HCT116 (cell line): ENCODE measurements at regions not wholly inside any gene's neighbourhood (a gene's known extent, or its start where the extent isn't known, plus 50 kb on each side); places are given as distances from the start of the nearest gene placed in this dataset.

Experiments used
- ATAC-seq: fragments of 200-7000 bp; cut with Tn5 transposase; 2 replicates; pipeline ENCODE4 v1.9.1; 2020; ENCODE audit warnings: mild to moderate bottlenecking, moderate library complexity
- BruUV-seq: library from RNA; stranded (reverse); fragments of 400-500 nt; replicated peaks from 2 replicates; lab custom pipeline; 2021; lab: Mats Ljungman, UMichigan
- CTCF ChIA-PET: fragments of 300-600 bp; sonication (Branson Sonifier 250); formaldehyde crosslinking; loops from one replicate; lab custom pipeline; 2021; ENCODE audit warnings: antibody characterized with exemption; lab: Charles Lee
- POLR2A ChIA-PET: fragments of 300-600, 350-600 bp; sonication (Branson Sonifier 250); formaldehyde crosslinking; loops from one replicate; lab custom pipeline; 2021; ENCODE audit warnings: antibody characterized with exemption; lab: Charles Lee
- RAD21 ChIA-PET, 2 experiments: fragments of 300-600 bp; sonication (Branson Sonifier 250); formaldehyde crosslinking; loops; one replicate each; lab custom pipeline; 2023; ENCODE audit warnings: low total read pairs in 2 of 2; ENCODE audit not compliant: uncharacterized antibody in 2 of 2, unreplicated experiment in 2 of 2, low non-redundant PET in 1 of 2; lab: Charles Lee
- DNase-seq: peaks from one replicate; pipeline ENCODE4 v3.0.0-alpha.2; 2010; ENCODE audit warnings: low read depth, low spot score
- H2AFZ ChIP-seq: fragments of 200-600 bp; shearing (Covaris generic), sonication (generic); 2 replicates; pipeline ENCODE4 v1.6.1; 2017; ENCODE audit warnings: low read depth, mixed run types, mixed read lengths, antibody characterized with exemption, low read length; ENCODE audit not compliant: poor library complexity, severe bottlenecking
- H3K27ac ChIP-seq: 2 replicates; pipeline ENCODE4 v1.5.1; 2012; ENCODE audit warnings: low read depth, low read length
- H3K27me3 ChIP-seq: fragments of 200-600 bp; sonication (generic); 2 replicates; pipeline ENCODE4 v1.6.1; 2016; ENCODE audit warnings: mixed run types, low read length, mixed read lengths; ENCODE audit not compliant: insufficient read depth
- H3K36me3 ChIP-seq, 2 experiments: fragments of 200-500 bp in 1 of 2; fragments of 200-600 bp in 1 of 2; sonication (Bioruptor generic) in 1 of 2; sonication (generic) in 1 of 2; 2 replicates each; pipeline versions ENCODE4 v1.5.1 to v1.6.1; 2014 to 2016; ENCODE audit warnings: low read length in 2 of 2, inconsistent platforms in 1 of 2, mixed read lengths in 1 of 2, mixed run types in 1 of 2; ENCODE audit not compliant: insufficient read depth in 2 of 2, control insufficient read depth in 1 of 2
- H3K4me1 ChIP-seq, 2 experiments: fragments of 200-600 bp in 1 of 2; sonication (generic) in 1 of 2; 2 replicates each; pipeline versions ENCODE4 v1.5.1 to v1.6.1; 2012 to 2017; ENCODE audit warnings: low read length in 2 of 2, inconsistent platforms in 1 of 2, mild to moderate bottlenecking in 1 of 2, mixed read lengths in 1 of 2, mixed run types in 1 of 2, moderate library complexity in 1 of 2; ENCODE audit not compliant: insufficient read depth in 2 of 2, control insufficient read depth in 1 of 2
- H3K4me2 ChIP-seq: fragments of 200-600 bp; sonication (generic); 2 replicates; pipeline ENCODE4 v1.6.1; 2017; ENCODE audit warnings: mixed run types, low read length, mixed read lengths
- H3K4me3 ChIP-seq, 2 experiments: fragments of 200-600 bp in 1 of 2; sonication (generic) in 1 of 2; replicated peaks in 1 of 2; 2 replicates each; pipeline ENCODE4 v1.5.1; 2011 to 2016; ENCODE audit warnings: low read length in 2 of 2, control low read depth in 1 of 2, low read depth in 1 of 2, mild to moderate bottlenecking in 1 of 2, mixed read lengths in 1 of 2, mixed run types in 1 of 2
- H3K79me2 ChIP-seq: fragments of 200-600 bp; sonication (generic); 2 replicates; pipeline ENCODE4 v1.6.1; 2017; ENCODE audit warnings: mild to moderate bottlenecking, mixed run types, low read length, moderate library complexity, mixed read lengths; ENCODE audit not compliant: insufficient read depth
- H3K9ac ChIP-seq: fragments of 200-600 bp; sonication (generic); 2 replicates; pipeline ENCODE4 v1.6.1; 2016; ENCODE audit warnings: low read length, mixed read lengths
- H3K9me2 ChIP-seq: fragments of 200-600 bp; sonication (generic), shearing (Covaris generic); 2 replicates; pipeline ENCODE4 v1.6.1; 2017; ENCODE audit warnings: mixed run types, mild to moderate bottlenecking, moderate library complexity; ENCODE audit not compliant: insufficient read depth
- H3K9me3 ChIP-seq, 2 experiments: fragments of 200-500 bp in 1 of 2; fragments of 200-600 bp in 1 of 2; sonication (Bioruptor generic) in 1 of 2; sonication (generic) in 1 of 2; 2 replicates each; pipeline ENCODE4 v1.6.1; 2014 to 2017; ENCODE audit warnings: low read length in 2 of 2, mixed read lengths in 2 of 2, inconsistent platforms in 1 of 2, low read depth in 1 of 2, mild to moderate bottlenecking in 1 of 2, mixed run types in 1 of 2, moderate library complexity in 1 of 2; ENCODE audit not compliant: control insufficient read depth in 1 of 2, insufficient read depth in 1 of 2
- H4K20me1 ChIP-seq: fragments of 200-600 bp; sonication (generic), shearing (Covaris generic); 2 replicates; pipeline ENCODE4 v1.6.1; 2017; ENCODE audit warnings: mixed run types, mild to moderate bottlenecking, moderate library complexity; ENCODE audit not compliant: insufficient read depth
- CBX3 ChIP-seq: IDR thresholded peaks from 2 replicates; pipeline ENCODE4 v1.6.1; 2012; ENCODE audit warnings: low read depth
- CEBPB ChIP-seq: IDR thresholded peaks from 2 replicates; pipeline ENCODE4 v1.6.1; 2012; ENCODE audit warnings: low read depth
- EGR1 ChIP-seq: IDR thresholded peaks from 2 replicates; pipeline ENCODE4 v1.6.1; 2012; ENCODE audit warnings: low read depth
- SIN3A ChIP-seq: IDR thresholded peaks from 2 replicates; pipeline ENCODE4 v1.6.1; 2012; ENCODE audit warnings: low read depth
- intact Hi-C: fragments of 100-400 bp; cut with micrococcal nuclease; formaldehyde crosslinking; loops from 2 replicates; pipeline ENCODE4 v1.10.0; 2022
- TF ChIP-seq, protein P1 (sequence below): IDR thresholded peaks from 2 replicates; pipeline ENCODE4 v1.6.1; 2011; ENCODE audit warnings: mild to moderate bottlenecking, low read length, moderate library complexity; ENCODE audit not compliant: insufficient replicate concordance; ENCODE audit errors: extremely low read depth
- TF ChIP-seq, protein P2 (sequence below): IDR thresholded peaks from 2 replicates; pipeline ENCODE4 v1.6.1; 2012; ENCODE audit warnings: low read depth

DNA sequence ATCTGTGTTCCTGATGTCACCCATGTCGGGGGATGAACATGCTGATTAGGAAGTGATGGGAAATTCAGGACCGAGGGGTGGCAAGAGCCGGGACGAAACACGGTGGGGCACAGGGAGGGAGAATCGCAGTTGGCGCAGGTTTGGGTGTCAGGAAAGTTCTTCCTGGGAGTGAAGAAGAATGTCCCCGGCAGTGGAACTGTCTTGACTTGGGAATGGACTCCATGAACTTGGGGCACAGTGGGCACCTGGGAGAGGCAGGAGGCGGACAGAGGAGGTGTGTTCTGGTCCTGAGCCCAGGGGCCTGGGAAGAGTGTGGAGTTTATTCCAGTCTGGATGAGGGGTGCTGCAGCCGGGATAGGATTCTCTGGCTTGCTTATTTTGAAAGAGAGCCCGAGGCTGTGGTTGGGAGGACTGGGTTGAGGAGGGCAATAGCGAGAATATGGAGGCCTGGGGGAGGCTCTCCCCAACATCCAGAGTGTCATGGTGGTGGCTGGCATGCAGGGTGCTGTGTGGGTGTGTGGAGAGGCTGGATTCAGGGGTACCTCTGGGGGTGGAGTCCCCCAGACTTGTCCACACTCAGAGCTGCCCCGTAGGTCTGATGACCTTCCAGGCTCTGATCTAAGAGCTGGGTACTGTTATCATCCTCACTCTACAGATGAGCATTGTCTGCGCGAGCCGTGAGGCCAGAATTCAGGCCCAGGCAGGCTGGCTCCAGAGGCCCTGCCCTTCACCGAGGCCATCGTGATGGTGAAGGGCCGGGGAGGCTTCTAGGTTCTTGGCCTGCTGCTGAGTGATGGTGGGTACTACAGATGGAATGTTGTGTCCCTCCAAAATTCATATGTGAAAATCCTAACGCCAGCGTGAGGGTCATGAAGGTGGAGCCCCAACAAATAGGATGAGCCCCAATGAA is 274.5 kb upstream of the C1orf174 start:
- TF ChIP-seq CEBPB (no peak), CBX3 (no peak)
- TF ChIP-seq, protein P1, sequence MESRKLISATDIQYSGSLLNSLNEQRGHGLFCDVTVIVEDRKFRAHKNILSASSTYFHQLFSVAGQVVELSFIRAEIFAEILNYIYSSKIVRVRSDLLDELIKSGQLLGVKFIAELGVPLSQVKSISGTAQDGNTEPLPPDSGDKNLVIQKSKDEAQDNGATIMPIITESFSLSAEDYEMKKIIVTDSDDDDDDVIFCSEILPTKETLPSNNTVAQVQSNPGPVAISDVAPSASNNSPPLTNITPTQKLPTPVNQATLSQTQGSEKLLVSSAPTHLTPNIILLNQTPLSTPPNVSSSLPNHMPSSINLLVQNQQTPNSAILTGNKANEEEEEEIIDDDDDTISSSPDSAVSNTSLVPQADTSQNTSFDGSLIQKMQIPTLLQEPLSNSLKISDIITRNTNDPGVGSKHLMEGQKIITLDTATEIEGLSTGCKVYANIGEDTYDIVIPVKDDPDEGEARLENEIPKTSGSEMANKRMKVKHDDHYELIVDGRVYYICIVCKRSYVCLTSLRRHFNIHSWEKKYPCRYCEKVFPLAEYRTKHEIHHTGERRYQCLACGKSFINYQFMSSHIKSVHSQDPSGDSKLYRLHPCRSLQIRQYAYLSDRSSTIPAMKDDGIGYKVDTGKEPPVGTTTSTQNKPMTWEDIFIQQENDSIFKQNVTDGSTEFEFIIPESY = no peak
- Histone ChIP-seq H3K9ac (no peak overlapping the region), H3K79me2 (no peaks in the 10 kb centered on the region), H3K27ac (no peak overlapping the region), H3K27me3 (peaks cover 12% of the 10 kb centered on the region), H3K4me2 (no peak overlapping the region), H3K4me1 (no peaks in the 10 kb centered on the region), H3K9me2 (no peaks in the 10 kb centered on the region), H3K36me3 (no peaks in the 10 kb centered on the region), H4K20me1 (no peaks in the 10 kb centered on the region), H3K9me3 (no peaks in the 10 kb centered on the region), H2AFZ (no peak overlapping the region), H3K4me3 (no peak overlapping the region)
- ChIA-PET CTCF (no interaction called here), POLR2A (no interaction called here), RAD21 (no interaction called here)
- BruUV-seq = no TSS peak
- ATAC-seq (no peak), DNase-seq (no peak)
- intact Hi-C loops = no loop called here

DNA sequence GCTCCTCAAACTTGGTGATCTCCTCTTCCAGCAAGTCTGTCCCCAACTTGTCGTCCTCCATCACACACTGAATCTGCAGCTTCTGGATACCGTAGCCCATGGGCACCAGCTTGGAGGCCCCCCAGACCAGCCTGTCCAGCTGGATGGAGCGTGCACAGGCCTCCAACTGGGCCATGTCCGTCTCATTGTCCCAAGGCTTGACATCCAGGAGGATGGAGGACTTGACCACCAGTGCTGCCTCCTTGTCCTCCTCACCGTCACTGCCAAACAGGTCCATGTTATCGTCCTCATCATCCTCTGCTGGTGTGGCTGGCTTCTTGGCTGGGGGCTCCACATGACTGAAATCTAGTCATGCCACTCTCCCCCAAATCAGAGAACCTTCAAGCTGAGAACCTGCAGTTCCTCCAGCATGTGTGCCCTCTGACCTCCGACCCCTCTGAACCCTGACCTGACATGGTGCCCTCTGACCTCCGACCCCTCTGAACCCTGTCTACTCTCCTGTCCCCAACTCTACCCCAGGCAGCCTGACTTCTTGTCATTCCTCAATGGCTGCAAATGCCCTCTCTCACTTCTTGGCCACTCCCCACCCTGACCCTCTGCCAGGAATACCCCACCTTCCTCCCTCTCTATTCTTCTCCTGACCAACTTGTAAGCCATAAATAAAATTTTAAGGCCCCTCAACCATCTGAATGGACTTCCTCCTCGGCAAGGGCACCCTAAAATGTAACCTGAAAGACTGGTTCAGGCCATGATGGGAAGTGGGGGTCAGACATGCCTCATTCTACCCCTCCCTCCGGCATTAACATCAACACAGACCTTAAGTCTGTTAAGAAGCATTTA is 275.7 kb upstream of the C1orf174 start:
- Histone ChIP-seq H3K9me3 (no peaks in the 10 kb centered on the region), H3K79me2 (no peaks in the 10 kb centered on the region), H3K36me3 (no peaks in the 10 kb centered on the region), H4K20me1 (no peaks in the 10 kb centered on the region), H3K4me3 (no peak overlapping the region), H3K27me3 (peaks cover 13% of the 10 kb centered on the region; the same call in 1 of the 2 replicates), H3K27ac (no peak overlapping the region), H3K4me1 (no peaks in the 10 kb centered on the region), H3K4me2 (no peak overlapping the region), H3K9me2 (no peaks in the 10 kb centered on the region), H3K9ac (no peak overlapping the region), H2AFZ (no peak overlapping the region)
- ATAC-seq (no peak), DNase-seq (no peak)
- ChIA-PET CTCF (no interaction called here), RAD21 (no interaction called here), POLR2A (no interaction called here)
- TF ChIP-seq, protein P2, sequence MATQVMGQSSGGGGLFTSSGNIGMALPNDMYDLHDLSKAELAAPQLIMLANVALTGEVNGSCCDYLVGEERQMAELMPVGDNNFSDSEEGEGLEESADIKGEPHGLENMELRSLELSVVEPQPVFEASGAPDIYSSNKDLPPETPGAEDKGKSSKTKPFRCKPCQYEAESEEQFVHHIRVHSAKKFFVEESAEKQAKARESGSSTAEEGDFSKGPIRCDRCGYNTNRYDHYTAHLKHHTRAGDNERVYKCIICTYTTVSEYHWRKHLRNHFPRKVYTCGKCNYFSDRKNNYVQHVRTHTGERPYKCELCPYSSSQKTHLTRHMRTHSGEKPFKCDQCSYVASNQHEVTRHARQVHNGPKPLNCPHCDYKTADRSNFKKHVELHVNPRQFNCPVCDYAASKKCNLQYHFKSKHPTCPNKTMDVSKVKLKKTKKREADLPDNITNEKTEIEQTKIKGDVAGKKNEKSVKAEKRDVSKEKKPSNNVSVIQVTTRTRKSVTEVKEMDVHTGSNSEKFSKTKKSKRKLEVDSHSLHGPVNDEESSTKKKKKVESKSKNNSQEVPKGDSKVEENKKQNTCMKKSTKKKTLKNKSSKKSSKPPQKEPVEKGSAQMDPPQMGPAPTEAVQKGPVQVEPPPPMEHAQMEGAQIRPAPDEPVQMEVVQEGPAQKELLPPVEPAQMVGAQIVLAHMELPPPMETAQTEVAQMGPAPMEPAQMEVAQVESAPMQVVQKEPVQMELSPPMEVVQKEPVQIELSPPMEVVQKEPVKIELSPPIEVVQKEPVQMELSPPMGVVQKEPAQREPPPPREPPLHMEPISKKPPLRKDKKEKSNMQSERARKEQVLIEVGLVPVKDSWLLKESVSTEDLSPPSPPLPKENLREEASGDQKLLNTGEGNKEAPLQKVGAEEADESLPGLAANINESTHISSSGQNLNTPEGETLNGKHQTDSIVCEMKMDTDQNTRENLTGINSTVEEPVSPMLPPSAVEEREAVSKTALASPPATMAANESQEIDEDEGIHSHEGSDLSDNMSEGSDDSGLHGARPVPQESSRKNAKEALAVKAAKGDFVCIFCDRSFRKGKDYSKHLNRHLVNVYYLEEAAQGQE = no peak
- no peak for TF ChIP-seq EGR1
- TF ChIP-seq CEBPB = no peak
- TF ChIP-seq, protein P1 = no peak
- TF ChIP-seq SIN3A = no peak
- no TSS peak for BruUV-seq
- intact Hi-C loops = no loop called here
